ENCODE measurements at regions not wholly inside any gene's neighbourhood (a gene's known extent, or its start where the extent isn't known, plus 50 kb on each side); places are given as distances from the start of the nearest gene placed in this dataset.
"Not testable (repeated sequence)": the region's sequence is repeated elsewhere in the genome, so short reads cannot be mapped to it uniquely, and the experiment has no call there.

DNA sequence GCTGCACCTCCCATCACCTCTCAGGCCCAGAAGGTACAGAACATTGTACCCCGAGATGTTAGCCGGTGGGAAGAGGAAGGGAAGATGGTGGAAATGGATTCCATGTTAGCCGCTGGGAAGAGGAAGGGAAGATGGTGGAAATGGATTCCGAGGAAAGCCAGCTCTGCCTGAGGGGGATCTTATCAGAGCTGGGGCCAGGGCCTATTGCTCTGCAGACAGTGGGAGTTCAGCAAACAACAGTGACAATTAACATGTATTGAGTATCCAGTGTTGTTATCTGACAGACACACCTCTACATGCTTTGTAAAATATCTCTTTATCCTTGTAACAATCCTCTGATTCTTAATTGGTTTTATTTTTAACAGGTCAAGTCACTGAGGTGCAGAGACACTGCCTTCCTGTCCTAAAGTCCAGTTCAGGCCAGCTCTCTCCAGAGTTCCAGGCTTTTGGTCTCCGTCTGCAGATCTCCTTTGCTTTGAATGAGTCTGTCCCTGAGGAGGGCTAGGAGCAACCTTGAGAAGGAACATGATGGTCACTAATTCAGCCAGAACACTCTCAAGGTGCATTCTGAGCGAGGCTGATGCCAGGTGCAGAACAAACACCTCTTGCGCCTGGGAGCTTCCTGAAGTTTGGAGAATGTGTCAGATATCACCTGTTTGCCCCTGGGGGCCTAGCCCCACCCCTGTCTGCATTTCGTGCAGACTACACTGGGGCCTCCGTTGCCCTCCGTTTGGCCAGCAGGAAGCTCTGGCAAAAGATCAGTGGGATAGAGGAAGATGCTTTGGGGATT is 82.4 kb upstream of the PODXL start:
- no peak for DNase-seq (ENCODE audit: low read depth)

DNA sequence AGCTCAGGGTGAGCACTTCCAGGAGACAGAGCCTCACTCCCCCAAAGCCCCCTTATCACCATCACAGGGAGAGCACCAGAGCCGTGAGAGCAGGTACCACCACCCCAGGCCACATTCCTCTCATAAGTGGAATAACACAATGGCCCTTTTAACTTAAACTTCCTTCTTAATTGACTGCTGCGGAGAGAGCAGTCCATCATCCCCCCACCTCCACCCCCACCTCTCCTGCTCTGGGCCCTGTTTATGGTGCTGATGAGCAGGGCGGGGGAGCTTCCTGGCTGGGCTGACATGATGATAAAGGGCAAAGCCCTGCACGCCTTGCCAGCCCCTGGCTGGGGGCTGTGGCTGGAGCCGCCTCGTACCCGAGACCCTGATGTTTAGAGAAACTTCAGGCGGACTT is 81.4 kb upstream of the PODXL start:
- DNase-seq (ENCODE audit: low read depth), result no peak

DNA sequence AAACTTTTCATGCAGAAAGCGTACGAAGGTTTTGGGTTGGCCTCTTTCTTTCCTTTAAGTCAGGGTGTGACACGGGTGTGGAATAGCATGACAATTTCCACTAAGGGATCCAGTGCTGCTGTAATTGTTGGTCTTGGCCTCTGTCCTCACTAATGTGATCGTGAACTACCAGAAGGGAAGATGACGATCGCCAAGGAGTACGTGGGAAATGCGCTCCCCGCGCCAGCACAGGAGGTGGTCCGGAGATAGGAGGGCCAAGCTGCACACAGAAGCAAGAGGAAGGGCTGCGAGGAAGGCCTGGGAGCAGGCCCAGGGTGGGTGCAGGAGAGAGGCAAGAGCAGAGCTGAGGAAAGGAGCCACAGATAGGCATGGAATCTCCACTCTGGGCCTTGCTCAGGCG is 79.7 kb upstream of the PODXL start:
- no peak for DNase-seq (ENCODE audit: low read depth)

DNA sequence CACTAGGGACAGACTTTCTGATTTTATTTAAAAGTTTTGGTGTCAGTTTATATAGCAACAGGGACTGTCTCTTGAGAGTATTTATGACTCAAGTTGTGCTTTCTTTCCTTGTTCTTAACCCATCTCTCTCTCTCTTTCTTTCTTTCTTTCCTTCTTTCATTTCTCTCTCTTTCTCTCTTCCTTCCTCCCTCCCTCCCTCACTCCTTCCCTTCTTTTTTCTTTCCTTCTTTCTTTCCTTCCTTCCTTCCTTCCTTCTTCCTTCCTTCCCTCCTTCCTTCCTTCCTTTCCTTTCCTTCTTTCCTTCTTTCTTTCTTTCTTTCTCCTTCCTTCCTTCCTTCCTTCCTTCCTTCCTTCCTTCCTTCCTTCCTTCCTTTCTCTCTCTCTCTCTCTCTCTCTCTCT is 77.8 kb upstream of the PODXL start:
- DNase-seq (ENCODE audit: low read depth), result not testable (repeated sequence)

DNA sequence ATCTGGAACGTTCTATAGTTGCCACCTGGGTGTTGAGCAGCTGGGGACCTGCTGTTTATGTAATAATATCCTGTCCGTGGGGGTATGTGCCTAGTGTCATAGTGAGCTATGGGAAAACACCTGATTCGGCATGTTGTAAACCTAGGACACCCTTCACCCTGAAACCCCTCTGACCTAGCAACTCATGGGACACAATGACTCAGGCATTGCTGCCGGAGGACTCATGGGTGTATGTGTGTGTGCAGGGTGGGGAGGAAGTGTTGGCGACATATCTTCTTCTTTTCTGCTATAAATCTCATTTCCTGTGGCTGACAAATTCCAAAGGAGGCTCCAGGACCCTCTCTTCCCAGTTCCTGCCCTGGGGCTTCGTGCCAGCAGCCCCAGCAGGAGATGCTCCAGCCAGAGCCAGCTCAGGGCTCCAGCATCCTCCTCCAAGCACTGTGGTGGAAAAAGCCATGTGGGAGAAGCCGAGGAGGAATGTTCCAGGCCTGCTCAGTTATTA is 77.0 kb upstream of the PODXL start:
- DNase-seq (ENCODE audit: low read depth), result no peak

DNA sequence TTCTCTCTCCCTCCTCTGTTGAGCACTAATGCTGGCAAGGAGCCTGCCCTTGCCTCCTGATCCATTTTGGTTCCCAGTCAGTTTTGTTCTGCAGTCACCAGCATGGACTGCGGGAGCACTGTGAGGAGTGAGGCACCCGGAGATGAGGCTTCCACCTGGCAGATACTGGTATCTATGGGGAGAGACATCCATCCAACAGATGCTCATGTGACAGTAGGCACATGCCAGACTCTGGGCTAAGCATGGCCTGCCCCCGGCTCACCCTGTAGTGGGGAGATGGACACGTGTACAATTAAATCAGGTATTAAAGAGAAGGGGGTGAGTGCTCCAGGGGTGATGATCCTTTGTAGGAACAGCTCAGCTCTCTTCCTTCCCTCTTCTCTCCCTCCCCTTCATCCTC is 74.0 kb upstream of the PODXL start:
- DNase-seq (ENCODE audit: low read depth), result no peak

DNA sequence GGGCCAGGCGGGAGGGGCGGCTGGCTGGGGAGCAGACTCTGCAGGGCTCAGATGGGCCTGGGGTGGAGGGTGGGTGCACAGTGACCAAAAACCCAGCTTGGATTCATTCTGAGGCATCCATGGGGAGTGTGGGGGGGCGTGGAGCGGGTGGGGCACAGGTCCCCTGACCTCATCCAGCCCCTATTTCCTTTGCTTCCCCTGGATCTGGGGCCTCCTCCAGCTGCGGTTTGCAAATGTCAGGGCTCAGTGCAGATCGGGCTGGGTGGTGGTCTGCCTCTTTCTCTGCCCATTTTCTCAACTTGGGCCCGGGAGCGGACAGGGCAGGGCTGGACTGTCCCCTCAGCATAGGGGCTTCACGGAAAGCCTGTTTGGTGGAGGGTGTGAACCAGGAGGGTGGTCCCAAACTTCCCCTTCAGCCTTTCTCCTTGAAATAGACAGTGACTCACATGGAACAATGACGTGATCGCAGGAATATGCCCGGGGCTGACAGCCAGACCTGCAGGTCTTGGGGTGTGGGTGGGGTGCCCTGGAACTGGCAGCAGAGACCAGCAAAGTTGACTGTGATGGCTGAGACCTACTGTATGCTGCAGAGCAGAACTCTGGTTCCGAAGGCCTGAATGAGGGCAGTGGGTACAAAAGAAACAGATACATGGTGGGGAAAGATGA is 72.9 kb upstream of the PODXL start:
- DNase-seq (ENCODE audit: low read depth), result no peak

DNA sequence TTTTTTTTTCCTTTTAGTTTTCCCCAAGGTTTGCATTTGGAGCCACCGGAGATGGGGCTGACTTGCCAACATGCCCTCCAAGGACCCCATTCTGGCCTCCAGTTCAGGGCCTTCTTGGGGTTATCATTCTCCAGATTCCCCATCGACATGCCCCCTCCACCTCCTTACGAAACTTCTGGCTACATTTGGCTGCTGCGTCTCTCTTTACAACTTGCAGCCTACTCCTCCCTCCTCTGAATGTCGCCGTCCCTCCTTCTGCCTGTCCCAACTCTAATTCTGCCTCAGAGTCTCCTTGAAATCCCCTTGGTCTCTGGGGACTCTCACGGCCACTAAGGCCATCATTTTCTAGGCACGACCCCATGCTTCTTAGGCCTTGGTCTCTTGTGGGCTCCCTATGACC is 72.2 kb upstream of the PODXL start:
- no peak for DNase-seq (ENCODE audit: low read depth)

DNA sequence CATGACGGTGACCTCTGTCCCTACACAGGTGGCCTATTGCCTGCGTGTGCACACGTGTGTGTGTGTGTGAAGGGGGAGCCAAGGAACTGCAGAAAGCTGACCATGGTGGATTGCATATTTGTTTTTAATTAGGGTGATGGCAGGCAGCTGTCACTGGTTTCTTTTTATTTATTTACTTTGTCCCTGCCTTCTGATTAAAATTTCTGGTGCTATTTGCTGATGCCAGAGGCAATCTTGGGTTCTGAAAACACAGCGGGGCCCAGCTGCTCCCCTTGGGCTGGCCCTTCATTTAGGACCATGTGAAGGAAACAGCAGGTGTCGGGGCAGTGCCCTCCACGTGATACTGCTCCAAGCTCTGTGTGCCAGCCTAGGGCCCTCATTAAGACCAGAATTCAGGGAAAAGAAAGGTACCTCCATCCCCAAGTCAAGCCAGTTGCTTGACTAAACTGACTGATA is 71.3 kb upstream of the PODXL start:
- no peak for DNase-seq (ENCODE audit: low read depth)

DNA sequence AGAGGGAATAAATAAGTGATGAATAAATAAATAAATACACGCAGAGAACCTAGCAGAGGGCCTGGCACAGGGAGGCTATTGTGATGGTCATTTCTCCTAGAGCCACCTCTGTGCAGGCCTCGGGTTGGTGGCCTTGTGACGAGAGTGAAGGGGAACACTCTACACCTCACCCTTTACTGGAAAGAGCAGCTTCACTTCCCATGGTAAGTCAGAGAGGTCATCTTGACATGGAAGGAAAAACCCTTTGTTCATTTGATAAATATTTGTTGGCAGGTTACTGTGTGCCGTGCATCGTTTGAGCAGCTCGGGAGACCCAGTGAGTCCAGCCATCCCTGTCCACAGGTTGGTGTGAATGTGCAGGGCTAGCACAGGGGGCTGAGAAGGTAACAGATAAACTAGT is 70.2 kb upstream of the PODXL start:
- no peak for DNase-seq (ENCODE audit: low read depth)

DNA sequence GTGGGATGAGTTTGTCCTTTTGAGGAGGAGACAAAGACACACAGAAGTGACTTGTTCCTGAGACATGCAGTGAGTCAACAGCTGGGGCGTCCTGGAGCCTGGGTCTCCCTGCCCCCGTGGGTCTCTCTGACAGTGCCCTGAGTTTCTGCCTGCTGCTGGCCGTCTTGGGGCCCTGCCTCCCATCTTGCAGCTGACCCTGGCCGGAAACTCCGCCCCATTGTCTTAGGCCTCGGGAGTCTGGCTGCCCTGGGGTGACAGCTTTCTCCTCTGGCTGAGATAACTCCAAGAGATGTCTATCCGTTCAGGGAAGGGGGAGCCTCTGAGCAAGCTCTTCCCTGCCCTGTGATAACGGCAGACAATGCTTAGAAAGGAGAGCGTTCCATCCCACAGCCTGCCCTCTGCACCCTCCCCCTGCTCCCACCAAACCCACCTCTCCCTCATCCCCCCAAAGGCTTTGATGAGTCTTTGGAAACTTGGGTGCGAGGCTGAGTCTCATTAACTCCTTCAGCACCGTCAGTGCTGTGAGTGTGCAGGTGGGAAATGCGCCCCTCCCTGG is 69.5 kb upstream of the PODXL start:
- no peak for DNase-seq (ENCODE audit: low read depth)

DNA sequence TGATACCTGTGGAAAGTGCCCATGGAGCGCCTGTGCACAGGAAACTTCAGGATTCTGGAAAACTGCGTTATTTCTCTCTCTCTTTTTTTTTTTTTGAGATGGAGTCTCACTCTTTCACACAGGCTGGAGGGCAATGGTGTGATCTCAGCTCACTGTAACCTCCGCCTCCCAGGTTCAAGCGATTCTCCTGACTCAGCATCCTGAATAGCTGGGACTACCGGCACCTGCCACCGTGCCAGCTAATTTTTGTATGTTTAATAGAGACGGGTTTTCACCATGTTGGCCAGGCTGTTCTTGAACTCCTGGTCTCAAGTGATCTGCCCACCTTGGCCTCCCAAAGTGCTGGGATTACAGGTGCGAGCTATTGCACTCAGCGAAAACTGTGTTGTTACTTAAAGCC is 68.9 kb upstream of the PODXL start:
- DNase-seq (ENCODE audit: low read depth), result not testable (repeated sequence)

DNA sequence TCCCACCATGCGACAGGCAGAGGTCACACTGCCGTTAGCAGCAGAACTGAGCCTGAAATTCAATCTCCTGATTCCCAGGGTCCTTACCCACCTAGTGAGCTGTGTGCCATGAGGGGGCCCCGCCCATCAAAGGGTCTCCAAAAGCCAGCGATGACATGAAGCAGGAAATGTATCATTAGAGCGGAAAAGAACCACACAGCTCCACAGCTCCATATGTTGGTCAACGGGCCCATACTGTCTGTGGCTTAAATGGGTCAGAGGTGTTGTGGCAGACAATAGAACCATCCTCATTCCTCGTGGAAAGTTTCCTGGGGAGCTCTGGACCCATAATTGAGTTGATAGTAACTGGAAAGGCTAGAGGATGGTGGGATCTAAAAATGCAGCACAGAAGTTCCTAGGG is 68.1 kb upstream of the PODXL start:
- no peak for DNase-seq (ENCODE audit: low read depth)

DNA sequence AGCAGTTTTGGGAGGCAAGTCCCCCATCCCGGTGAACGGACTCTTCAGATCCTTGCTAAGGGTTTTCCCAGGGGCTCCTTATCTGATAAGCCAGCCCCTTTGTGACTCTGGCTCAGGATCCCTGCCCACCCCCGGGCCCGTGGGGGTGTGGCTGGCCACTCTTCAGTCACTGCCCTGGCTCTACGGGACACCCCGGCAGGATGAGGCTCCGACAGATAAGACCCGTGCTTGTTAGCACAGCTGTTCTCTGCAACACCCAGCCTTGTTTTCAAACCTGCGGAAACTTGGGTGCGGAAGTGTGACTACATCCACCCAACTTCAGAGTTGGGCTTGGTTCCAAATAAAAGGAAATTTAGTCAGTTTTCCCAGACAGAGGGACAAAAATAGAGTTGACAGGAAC is 66.7 kb upstream of the PODXL start:
- DNase-seq (ENCODE audit: low read depth), result no peak

DNA sequence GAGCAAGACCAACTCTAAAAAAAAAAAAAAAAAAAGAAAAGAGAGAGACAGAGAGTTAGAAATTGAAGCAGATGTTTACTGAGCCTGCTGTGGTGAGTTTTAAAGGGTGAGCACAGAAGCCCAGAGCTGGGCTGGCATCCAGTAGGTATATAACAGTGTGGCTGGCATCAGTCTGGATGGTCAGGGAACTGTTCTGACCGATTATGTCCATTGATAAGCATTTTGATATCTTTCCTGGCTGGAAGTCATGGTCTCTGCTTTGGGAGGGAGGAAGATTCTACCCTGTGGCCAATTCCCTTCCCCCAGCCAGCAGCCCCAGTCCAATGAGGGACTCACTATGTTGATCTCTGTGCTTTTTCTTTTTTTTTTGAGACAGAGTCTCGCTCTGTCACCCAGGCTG is 65.2 kb upstream of the PODXL start:
- DNase-seq (ENCODE audit: low read depth), result no peak

DNA sequence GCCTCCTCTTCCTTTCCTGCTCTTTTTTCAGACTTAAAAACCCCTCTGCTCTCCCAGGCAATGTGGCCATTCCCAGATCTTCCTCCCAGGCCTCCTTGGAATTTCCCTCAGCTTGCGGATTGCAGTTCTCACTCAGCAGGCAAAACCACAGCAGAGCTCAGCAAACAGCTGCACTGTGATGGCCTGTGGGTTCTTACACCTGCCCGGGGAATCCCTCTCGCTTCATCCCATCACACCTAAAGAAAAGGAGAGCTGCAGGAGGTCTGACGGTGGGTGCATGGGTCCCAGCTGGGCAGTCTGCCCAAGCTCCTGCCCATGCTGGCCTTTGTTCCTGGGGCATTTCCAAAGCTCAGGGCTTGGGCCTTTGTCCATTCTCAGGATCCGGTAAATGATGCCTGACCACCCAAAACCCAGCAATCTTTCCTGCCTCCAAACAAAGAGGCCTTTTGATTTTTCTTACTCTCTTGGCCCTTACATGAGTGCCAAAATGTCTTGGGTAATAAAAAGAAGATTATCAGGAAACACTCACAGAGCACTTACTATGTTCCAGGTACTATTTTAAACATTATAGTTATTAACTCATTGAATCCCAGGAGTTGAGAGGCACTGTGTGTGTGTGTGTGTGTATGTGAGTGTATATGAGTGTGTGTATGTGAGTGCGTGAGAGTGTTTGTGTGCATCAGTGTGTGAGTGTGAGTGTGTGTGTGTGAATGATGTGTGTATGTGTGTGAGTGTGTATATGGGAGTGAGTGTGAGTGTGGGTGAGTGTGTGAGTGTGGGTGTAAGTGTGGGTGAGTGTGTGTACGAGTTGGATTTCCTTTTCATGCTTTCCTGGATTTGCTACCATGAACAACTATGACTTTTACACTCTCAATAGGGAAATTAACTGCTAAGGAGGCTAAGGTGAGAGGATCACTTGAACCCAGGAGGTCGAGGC is 64.5 kb upstream of the PODXL start:
- DNase-seq (ENCODE audit: low read depth), result no peak

DNA sequence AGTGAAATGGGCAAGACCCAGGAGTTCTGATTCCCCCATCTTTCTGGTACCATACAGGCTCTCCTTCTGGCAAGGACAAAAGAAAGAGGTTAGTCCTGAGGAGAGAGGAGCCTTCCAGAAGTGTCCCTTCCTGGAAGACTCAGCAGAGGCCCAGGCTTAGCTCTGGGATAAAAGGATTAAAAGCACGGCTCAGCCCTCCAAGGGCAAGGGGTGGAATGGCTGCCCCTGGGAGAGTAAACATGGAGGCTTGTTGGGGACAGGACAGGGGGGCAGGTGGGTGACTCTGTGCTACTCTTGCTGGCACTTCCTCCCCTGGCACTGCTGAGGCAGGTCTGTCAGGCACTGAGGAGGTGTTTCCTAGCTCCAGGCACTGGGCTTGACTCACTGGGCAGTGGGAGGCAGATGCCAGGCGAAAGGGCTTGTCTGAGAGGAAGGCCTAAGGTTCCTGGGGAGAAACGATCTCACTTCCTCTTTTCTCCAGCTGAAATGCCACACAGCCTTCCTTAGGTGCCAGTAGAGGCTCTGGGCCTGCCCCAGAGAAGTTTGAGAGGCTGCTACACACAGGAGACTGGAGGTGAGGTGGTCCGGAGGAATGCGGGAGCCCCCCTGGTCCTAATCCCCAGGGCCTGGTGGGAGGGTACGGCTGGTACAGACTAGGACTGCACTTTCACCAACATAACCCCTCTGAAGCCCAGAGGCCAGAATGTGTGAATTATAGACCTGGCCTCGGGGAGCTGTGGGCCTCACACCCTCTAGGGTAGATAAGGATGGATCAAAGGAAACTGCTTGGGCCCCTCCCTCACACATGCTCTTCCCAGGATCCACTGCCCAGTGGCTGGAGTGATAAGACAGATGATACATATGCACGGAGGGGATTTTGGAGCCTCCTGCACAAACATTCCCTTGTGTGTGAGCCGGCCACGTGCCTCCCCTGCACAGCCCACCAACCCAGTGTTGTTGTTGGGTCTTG is 63.2 kb upstream of the PODXL start:
- DNase-seq (ENCODE audit: low read depth), result no peak

DNA sequence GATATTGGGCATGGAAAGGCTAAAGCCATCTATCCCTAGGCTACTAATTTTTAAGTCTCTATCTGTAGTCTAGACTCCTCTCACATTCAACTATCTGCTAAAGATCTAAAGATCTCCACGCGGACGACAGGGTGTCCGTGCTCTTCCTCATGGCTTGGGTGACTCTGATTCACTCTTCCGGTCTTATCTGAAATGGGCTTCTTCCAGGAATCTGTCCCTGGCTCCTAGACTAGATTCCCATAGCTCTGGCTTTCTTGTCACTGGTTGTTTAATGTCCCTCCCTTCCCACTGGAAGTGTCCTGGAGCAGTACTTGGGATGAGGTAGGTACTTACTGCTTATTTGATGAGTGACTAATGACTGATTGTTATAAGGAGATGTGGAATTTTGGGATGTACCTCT is 62.0 kb upstream of the PODXL start:
- DNase-seq (ENCODE audit: low read depth), result no peak

DNA sequence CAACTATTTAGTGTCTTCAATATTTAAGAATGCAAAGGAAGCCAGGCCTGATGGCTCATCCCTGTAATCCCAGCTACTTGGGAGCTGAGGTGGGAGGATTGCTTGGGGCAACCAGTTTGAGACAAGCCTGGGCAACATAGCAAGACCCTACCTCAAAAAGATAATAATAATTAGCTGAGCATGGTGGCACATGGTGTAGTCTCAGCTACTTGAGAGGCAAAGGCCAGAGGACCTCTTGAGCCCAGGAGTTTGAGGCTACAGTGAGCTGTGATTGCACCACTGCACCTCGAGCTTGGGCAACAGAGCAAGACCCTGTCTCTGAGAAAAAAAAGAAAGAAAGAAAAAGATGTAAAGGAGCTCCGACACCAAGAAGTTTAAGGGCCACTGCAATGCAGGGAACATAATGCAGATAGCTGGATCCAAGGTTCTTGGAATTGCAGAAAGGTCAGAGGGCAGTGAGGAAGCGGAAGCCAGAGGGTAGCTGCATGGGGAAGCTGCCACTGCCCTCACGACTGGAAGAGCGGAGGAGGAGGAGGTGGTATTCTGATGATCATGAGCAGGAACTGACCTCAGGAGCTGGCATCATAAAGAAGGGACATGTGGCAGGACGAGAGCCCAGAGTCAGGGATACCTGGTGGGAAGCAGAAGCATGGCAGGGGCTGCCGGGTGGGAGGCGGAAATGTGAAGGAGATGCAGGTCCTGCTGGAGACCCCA is 60.2 kb upstream of the PODXL start:
- DNase-seq (ENCODE audit: low read depth), result no peak

DNA sequence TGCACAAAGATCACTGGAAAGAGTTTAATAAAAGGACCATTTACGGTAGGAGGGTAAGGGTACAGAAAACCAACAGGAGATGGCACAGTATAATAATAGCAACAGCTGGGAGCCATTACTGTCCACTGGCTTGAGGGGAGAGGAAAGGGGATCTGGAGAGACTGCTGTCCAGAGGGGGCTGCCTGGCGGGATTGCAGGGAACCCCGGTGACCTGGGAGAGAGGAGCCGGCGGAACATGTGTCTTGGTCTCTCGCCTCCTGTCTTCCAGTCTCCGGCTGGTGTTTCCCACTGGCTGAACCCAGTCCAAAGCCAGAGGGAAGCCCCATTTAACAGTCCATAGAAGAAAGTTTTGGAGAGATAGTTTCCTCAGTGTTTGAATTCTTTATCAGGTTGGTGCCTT is 57.5 kb upstream of the PODXL start:
- DNase-seq (ENCODE audit: low read depth), result no peak

All from activated T-cell treated with anti-CD3 and anti-CD28 coated beads for 24 hours (primary cell).